Calu3 (cell line): ENCODE measurements at regions not wholly inside any gene's neighbourhood (a gene's known extent, or its start where the extent isn't known, plus 50 kb on each side); places are given as distances from the start of the nearest gene placed in this dataset.

ENCODE experiments used
- BruUV-seq: library from RNA; stranded (reverse); fragments of 400-500 nt; replicated peaks from 2 replicates; lab custom pipeline; 2021; lab: Mats Ljungman, UMichigan
- CTCF ChIA-PET: fragments of 300-600 bp; sonication (Branson Sonifier 250); formaldehyde crosslinking; loops from one replicate; lab custom pipeline; 2022; ENCODE audit warnings: antibody characterized with exemption; lab: Charles Lee
- DNase-seq: peaks from one replicate; pipeline ENCODE4 v3.0.0; 2022
- H3K27ac Mint-ChIP-seq: one replicate; pipeline ENCODE4 v1.8.0; 2022; ENCODE audit warnings: mixed read lengths; ENCODE audit not compliant: unreplicated experiment
- H3K27me3 Mint-ChIP-seq: one replicate; pipeline ENCODE4 v1.8.0; 2022; ENCODE audit warnings: mixed read lengths; ENCODE audit not compliant: unreplicated experiment
- H3K36me3 Mint-ChIP-seq: one replicate; pipeline ENCODE4 v1.8.0; 2022; ENCODE audit warnings: mild to moderate bottlenecking, moderate library complexity, mixed read lengths; ENCODE audit not compliant: insufficient read depth, unreplicated experiment
- H3K4me1 Mint-ChIP-seq: one replicate; pipeline ENCODE4 v1.8.0; 2022; ENCODE audit warnings: mild to moderate bottlenecking, low read depth, mixed read lengths; ENCODE audit not compliant: unreplicated experiment
- H3K4me3 Mint-ChIP-seq: one replicate; pipeline ENCODE4 v1.8.0; 2022; ENCODE audit warnings: mild to moderate bottlenecking, low read depth, moderate library complexity, mixed read lengths; ENCODE audit not compliant: unreplicated experiment
- H3K9me3 Mint-ChIP-seq: one replicate; pipeline ENCODE4 v1.8.0; 2022; ENCODE audit warnings: low read depth, mixed read lengths; ENCODE audit not compliant: unreplicated experiment
- intact Hi-C: fragments of 100-400 bp; cut with micrococcal nuclease; formaldehyde crosslinking; loops from one replicate; pipeline ENCODE4 v1.10.0; 2022; ENCODE audit not compliant: unreplicated experiment
- TF ChIP-seq, protein P1 (sequence below): fragments of 200-600 bp; IDR thresholded peaks from one replicate; pipeline ENCODE4 v1.8.0; 2022; ENCODE audit warnings: antibody characterized with exemption; ENCODE audit not compliant: unreplicated experiment

GRCh38 chr1:208616776-208617175 is 372.6 kb upstream of the PLXNA2 start:
- TF ChIP-seq, protein P1, sequence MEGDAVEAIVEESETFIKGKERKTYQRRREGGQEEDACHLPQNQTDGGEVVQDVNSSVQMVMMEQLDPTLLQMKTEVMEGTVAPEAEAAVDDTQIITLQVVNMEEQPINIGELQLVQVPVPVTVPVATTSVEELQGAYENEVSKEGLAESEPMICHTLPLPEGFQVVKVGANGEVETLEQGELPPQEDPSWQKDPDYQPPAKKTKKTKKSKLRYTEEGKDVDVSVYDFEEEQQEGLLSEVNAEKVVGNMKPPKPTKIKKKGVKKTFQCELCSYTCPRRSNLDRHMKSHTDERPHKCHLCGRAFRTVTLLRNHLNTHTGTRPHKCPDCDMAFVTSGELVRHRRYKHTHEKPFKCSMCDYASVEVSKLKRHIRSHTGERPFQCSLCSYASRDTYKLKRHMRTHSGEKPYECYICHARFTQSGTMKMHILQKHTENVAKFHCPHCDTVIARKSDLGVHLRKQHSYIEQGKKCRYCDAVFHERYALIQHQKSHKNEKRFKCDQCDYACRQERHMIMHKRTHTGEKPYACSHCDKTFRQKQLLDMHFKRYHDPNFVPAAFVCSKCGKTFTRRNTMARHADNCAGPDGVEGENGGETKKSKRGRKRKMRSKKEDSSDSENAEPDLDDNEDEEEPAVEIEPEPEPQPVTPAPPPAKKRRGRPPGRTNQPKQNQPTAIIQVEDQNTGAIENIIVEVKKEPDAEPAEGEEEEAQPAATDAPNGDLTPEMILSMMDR, result no peak
- BruUV-seq, result no TSS peak
- CTCF ChIA-PET, result no interaction called here
- no peak for DNase-seq
- peaks cover 12% of the 10 kb centered on the region for H3K9me3 Mint-ChIP-seq
- no peaks in the 10 kb centered on the region for H3K27me3 Mint-ChIP-seq
- intact Hi-C loops, result no loop called here
- no peak overlapping the region for H3K4me3 Mint-ChIP-seq
- H3K4me1 Mint-ChIP-seq, result no peaks in the 10 kb centered on the region
- H3K36me3 Mint-ChIP-seq, result no peaks in the 10 kb centered on the region
- no peak overlapping the region for H3K27ac Mint-ChIP-seq

- Mint-ChIP-seq H3K4me1 (no peaks in the 10 kb centered on the region), H3K27ac (no peak overlapping the region), H3K36me3 (no peaks in the 10 kb centered on the region), H3K27me3 (peaks cover 24% of the 10 kb centered on the region), H3K4me3 (no peak overlapping the region), H3K9me3 (no peaks in the 10 kb centered on the region)
- TF ChIP-seq, protein P1, result no peak
- DNase-seq, result no peak
- CTCF ChIA-PET, result no interaction called here
- intact Hi-C loops, result no loop called here
- no TSS peak for BruUV-seq
Observed at GRCh38 chr1:208628022-208628914, 384.1 kb upstream of the PLXNA2 start.

GRCh38 chr1:208631092-208631491 is 386.9 kb upstream of the PLXNA2 start:
- H3K9me3 Mint-ChIP-seq, result no peaks in the 10 kb centered on the region
- H3K27me3 Mint-ChIP-seq, result peaks cover 52% of the 10 kb centered on the region
- TF ChIP-seq, protein P1, result no peak
- CTCF ChIA-PET, result no interaction called here
- no TSS peak for BruUV-seq
- H3K4me1 Mint-ChIP-seq, result no peaks in the 10 kb centered on the region
- H3K36me3 Mint-ChIP-seq, result no peaks in the 10 kb centered on the region
- intact Hi-C loops, result no loop called here
- no peak overlapping the region for H3K27ac Mint-ChIP-seq
- no peak overlapping the region for H3K4me3 Mint-ChIP-seq
- DNase-seq, result no peak

DNA sequence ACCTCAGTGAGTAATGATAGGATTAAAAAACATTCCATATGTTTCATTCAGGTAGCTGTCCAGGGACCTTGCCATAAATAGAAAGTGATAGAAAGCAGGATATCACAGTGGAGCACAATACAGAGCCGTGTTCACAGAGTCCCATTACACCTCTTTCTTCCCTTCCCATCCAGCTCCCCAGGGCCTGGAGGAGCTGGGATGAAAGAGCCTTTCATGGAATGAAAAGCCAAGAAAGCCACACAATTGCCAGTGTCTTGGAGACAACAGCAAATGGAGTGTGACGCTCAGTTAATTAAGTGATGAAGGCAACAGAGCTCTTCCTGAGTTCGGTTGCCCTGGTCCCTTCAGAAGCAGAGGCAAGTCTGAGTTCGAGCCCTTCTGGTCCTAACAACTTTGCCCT is 387.3 kb upstream of the PLXNA2 start:
- no peak overlapping the region for H3K4me3 Mint-ChIP-seq
- TF ChIP-seq, protein P1, result no peak
- H3K36me3 Mint-ChIP-seq, result no peaks in the 10 kb centered on the region
- H3K9me3 Mint-ChIP-seq, result no peaks in the 10 kb centered on the region
- no TSS peak for BruUV-seq
- no peaks in the 10 kb centered on the region for H3K4me1 Mint-ChIP-seq
- no peak overlapping the region for H3K27ac Mint-ChIP-seq
- peaks cover 56% of the 10 kb centered on the region for H3K27me3 Mint-ChIP-seq
- DNase-seq, result no peak
- intact Hi-C loops, result no loop called here
- CTCF ChIA-PET, result no interaction called here
